Stomach (tissue), 8 donors: ENCODE measurements at regions not wholly inside any gene's neighbourhood (a gene's known extent, or its start where the extent isn't known, plus 50 kb on each side); places are given as distances from the start of the nearest gene placed in this dataset.

Experiments used
- DNase-seq, 2 donors: peaks; one replicate each; pipeline versions ENCODE4 v3.0.0 to v3.0.0-alpha.2; 2013 to 2019
- H3K27ac ChIP-seq, 5 donors: fragments of 200-600 bp in 4 of 5; sonication (generic) in 4 of 5; one replicate each; pipeline ENCODE4 v1.5.1; 2013 to 2019; ENCODE audit warnings: mild to moderate bottlenecking in 1 of 5, moderate library complexity in 1 of 5
- H3K27me3 ChIP-seq, 3 donors: fragments of 200-600 bp; sonication (generic); one replicate each; pipeline ENCODE4 v1.5.1; 2017 to 2019; ENCODE audit warnings: mixed run types in 1 of 3
- H3K36me3 ChIP-seq, 4 donors: fragments of 200-600 bp; sonication (generic); 1 replicate in 3 of 4; 2 replicates in 1 of 4; pipeline ENCODE4 v1.5.1; 2016 to 2019
- H3K4me1 ChIP-seq, 4 donors: fragments of 200-600 bp; sonication (generic); one replicate each; pipeline ENCODE4 v1.5.1; 2016 to 2019
- H3K4me3 ChIP-seq, 4 donors: fragments of 200-600 bp; sonication (generic) in 3 of 4; one replicate each; pipeline ENCODE4 v1.5.1; 2016 to 2019; ENCODE audit warnings: mild to moderate bottlenecking in 1 of 4
- H3K9me3 ChIP-seq, 4 donors: fragments of 200-600 bp; sonication (generic); one replicate each; pipeline ENCODE4 v1.5.1; 2016 to 2019
- CTCF ChIP-seq, 7 experiments: fragments of 450-650 bp in 4 of 7; fragments of 200-600 bp in 3 of 7; sonication (generic) in 3 of 7; IDR thresholded peaks; one replicate each; pipeline ENCODE4 v1.5.1; 2016 to 2019; ENCODE audit warnings: antibody characterized with exemption in 7 of 7, control low read depth in 2 of 7, mild to moderate bottlenecking in 1 of 7
- EP300 ChIP-seq: sonication (generic); formaldehyde crosslinking; IDR thresholded peaks from one replicate; pipeline ENCODE4 v1.6.1; 2017; ENCODE audit warnings: antibody characterized with exemption
- POLR2A ChIP-seq, 4 donors: fragments of 450-650 bp; IDR thresholded peaks; one replicate each; pipeline ENCODE4 v1.6.1; 2016; ENCODE audit warnings: antibody characterized with exemption in 4 of 4, control low read depth in 2 of 4, mild to moderate bottlenecking in 1 of 4, moderate library complexity in 1 of 4
- POLR2AphosphoS5 ChIP-seq, 3 donors: sonication (generic); formaldehyde crosslinking; IDR thresholded peaks; one replicate each; pipeline ENCODE4 v1.6.1; 2016; ENCODE audit warnings: antibody characterized with exemption in 3 of 3
- WGBS, 5 donors: extraction: QIAGEN DNeasy Blood & Tissue Kit in 3 of 5; methylation state at CpG; one replicate each; pipeline versions ENCODE4 v1.1.5 to v1.1.7; 2013 to 2018; 5-methylcytosine and 5-hydroxymethylcytosine counted together
- intact Hi-C: fragments of 100-400 bp; cut with DNase I; formaldehyde crosslinking; loops from one replicate; pipeline ENCODE4 v1.15.1; 2023; ENCODE audit warnings: low total_unique reads
- donor health status: healthy with polysubstance abuse.
- donor health status: Bipolar disorder and iron deficiency.
- donor health status: healthy.

- DNase-seq: no peak
- intact Hi-C loops: no loop called here
- H3K9me3 ChIP-seq: no peaks in the 10 kb centered on the region
- WGBS, 5 donors: 73 to 79% (median 74%) methylated on average over 2 of the region's 2 CpGs
- H3K4me1 ChIP-seq: no peaks in the 10 kb centered on the region
- no peaks in the 10 kb centered on the region for H3K27me3 ChIP-seq
- no peak overlapping the region for H3K4me3 ChIP-seq
- no peaks in the 10 kb centered on the region for H3K36me3 ChIP-seq
- no peak overlapping the region for H3K27ac ChIP-seq
- TF ChIP-seq EP300: no peak
- no peak for TF ChIP-seq POLR2A (IDR thresholded peaks at IDR 0.05)
- TF ChIP-seq CTCF (IDR thresholded peaks at IDR 0.05): no peak
- no peak for TF ChIP-seq POLR2AphosphoS5 (IDR thresholded peaks at IDR 0.05)
Measured at GRCh38 chr4:126273746-126274145, 959.0 kb downstream of the FAT4 start.

- intact Hi-C loops: no loop called here
- DNase-seq: no peak
- 59 to 74% (median 65%) methylated on average over 1 of the region's 1 CpG for WGBS, 5 donors
Measured at GRCh38 chr4:126291886-126292285, 977.1 kb downstream of the FAT4 start.

GRCh38 chr4:126298271-126298670 is 983.5 kb downstream of the FAT4 start:
- no peak overlapping the region for H3K27ac ChIP-seq
- intact Hi-C loops: no loop called here
- H3K4me1 ChIP-seq: no peaks in the 10 kb centered on the region
- H3K4me3 ChIP-seq: no peak overlapping the region
- peak in 1 of 2 donors; percentile 18 for DNase-seq
- no peaks in the 10 kb centered on the region for H3K36me3 ChIP-seq
- 44 to 74% (median 50%) methylated on average over 1 of the region's 1 CpG for WGBS, 5 donors
- TF ChIP-seq POLR2A (IDR thresholded peaks at IDR 0.05): no peak
- H3K27me3 ChIP-seq: no peaks in the 10 kb centered on the region
- peaks cover 0 to 18% (median 10%) of the 10 kb centered on the region in 4 donors for H3K9me3 ChIP-seq

More at GRCh38 chr4:126291886-126292285, 977.1 kb downstream of the FAT4 start:
- TF ChIP-seq EP300: no peak
- TF ChIP-seq CTCF (IDR thresholded peaks at IDR 0.05): no peak
- no peak for TF ChIP-seq POLR2A (IDR thresholded peaks at IDR 0.05)
- no peak for TF ChIP-seq POLR2AphosphoS5 (IDR thresholded peaks at IDR 0.05)
- Histone ChIP-seq H3K27me3 (no peaks in the 10 kb centered on the region), H3K4me3 (no peak overlapping the region), H3K9me3 (no peaks in the 10 kb centered on the region), H3K36me3 (no peaks in the 10 kb centered on the region), H3K4me1 (no peaks in the 10 kb centered on the region), H3K27ac (no peak overlapping the region)

DNA sequence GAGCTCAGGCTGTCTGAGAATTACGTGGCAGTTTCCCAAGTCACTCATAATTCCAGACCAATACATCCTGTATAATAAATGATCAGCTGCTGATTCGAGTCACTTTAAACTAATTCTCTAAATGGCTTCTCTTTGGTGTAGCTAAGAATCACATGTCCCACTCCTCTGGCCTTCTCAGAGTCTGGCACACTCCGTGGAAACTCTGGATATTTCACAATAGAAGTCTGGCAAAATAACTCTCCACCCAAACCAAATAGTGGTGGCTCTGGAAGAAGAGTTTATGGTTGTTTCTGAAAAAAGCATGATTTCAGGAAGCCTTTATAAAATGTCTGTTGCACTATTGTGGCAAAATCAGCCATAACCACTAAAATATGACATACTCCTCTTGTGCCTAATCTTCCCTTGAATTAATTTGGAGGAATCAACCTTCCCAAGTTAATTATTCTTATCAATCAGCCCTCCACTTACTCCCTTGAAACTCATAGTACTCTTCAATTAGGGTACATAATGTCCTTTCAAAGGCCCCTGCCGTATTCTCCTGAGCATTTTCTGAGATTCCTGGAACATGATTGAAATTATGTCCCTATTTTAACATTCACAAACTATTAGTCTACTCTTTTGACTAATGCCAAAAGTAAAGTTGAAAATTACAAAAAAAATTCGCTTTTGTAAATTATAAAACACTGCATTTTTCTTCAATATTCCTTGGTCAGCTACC is 991.6 kb downstream of the FAT4 start:
- intact Hi-C loops: no loop called here
- Histone ChIP-seq H3K4me1 (no peaks in the 10 kb centered on the region), H3K27me3 (no peaks in the 10 kb centered on the region), H3K27ac (no peak overlapping the region), H3K36me3 (no peaks in the 10 kb centered on the region), H3K9me3 (peaks cover 0 to 4% (median under 1%) of the 10 kb centered on the region in 4 donors), H3K4me3 (no peak overlapping the region)
- 56 to 78% (median 71%) methylated on average over 5 of the region's 5 CpGs for WGBS, 5 donors
- TF ChIP-seq POLR2A (IDR thresholded peaks at IDR 0.05): no peak
- no peak for DNase-seq

- H3K27me3 ChIP-seq: no peaks in the 10 kb centered on the region
Measured at GRCh38 chr4:126318376-126318775, 1003.6 kb downstream of the FAT4 start.

DNA sequence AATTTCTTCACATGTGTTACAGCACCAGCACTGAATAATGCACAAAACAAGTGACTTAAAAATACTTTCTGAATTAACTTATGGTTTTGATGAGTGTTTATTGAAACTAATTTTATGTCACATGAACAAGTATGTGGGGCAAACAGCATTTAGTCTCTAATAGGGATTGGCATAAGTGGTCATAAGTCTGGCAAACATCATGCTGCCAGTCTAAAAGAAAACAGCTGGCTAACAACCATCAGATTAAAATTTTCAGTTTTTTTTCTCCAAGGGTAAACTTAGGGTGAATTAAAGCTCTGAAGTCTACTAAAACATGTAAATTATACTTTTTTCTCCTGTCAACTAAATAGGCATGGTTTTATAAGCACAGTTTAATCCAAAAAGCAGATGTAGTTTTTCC is 1014.2 kb downstream of the FAT4 start:
- no peaks in the 10 kb centered on the region for H3K27me3 ChIP-seq
- H3K36me3 ChIP-seq: no peaks in the 10 kb centered on the region
- H3K4me3 ChIP-seq: no peak overlapping the region
- H3K27ac ChIP-seq: no peak overlapping the region
- H3K4me1 ChIP-seq: no peaks in the 10 kb centered on the region
- TF ChIP-seq POLR2AphosphoS5 (IDR thresholded peaks at IDR 0.05) (no peak), EP300 (no peak), POLR2A (IDR thresholded peaks at IDR 0.05) (no peak), CTCF (IDR thresholded peaks at IDR 0.05) (no peak)
- no peaks in the 10 kb centered on the region for H3K9me3 ChIP-seq
- no peak for DNase-seq
- intact Hi-C loops: no loop called here

More at GRCh38 chr4:126318376-126318775, 1003.6 kb downstream of the FAT4 start:
- no peak for DNase-seq
- intact Hi-C loops: no loop called here
- Histone ChIP-seq H3K9me3 (no peaks in the 10 kb centered on the region), H3K4me1 (no peaks in the 10 kb centered on the region), H3K4me3 (no peak overlapping the region), H3K27ac (no peak overlapping the region), H3K36me3 (no peaks in the 10 kb centered on the region)
- 51 to 68% (median 66%) methylated on average over 3 of the region's 3 CpGs for WGBS, 5 donors
- no peak for TF ChIP-seq POLR2AphosphoS5 (IDR thresholded peaks at IDR 0.05)
